ENCODE measurements at regions not wholly inside any gene's neighbourhood (a gene's known extent, or its start where the extent isn't known, plus 50 kb on each side); places are given as distances from the start of the nearest gene placed in this dataset.

- Mint-ChIP-seq H3K4me1 (peaks cover 40% of the 10 kb centered on the region), H3K27ac (no peak overlapping the region), H3K36me3 (peaks cover 8% of the 10 kb centered on the region), H3K27me3 (ENCODE audit: low read depth) (peaks cover 3% of the 10 kb centered on the region; the same call in 1 of the 2 replicates), H3K4me3 (no peak overlapping the region), H3K9me3 (peaks cover 18% of the 10 kb centered on the region)
- ChIA-PET POLR2A (no interaction called here), CTCF (no interaction called here)
- ATAC-seq = no peak
- DNase-seq (ENCODE audit: low spot score) = no peak
- TF ChIP-seq ETV6 (CRISPR knock-in tag; IDR thresholded peaks at IDR 0.05) (no peak), ZNF121 (CRISPR knock-in tag; IDR thresholded peaks at IDR 0.05) (no peak)
These were observed 411.4 kb upstream of the LMO3 start for GRCh38 chr12:17017402-17017801.

- POLR2A ChIA-PET = no interaction called here
- DNase-seq (ENCODE audit: low spot score) = no peak
- Mint-ChIP-seq H3K4me1 (peaks cover 33% of the 10 kb centered on the region), H3K36me3 (peaks cover 8% of the 10 kb centered on the region), H3K4me3 (no peak overlapping the region), H3K27ac (no peak overlapping the region), H3K9me3 (peaks cover 19% of the 10 kb centered on the region), H3K27me3 (ENCODE audit: low read depth) (no peaks in the 10 kb centered on the region)
- TF ChIP-seq CREB1 (CRISPR knock-in tag; IDR thresholded peaks at IDR 0.05) (no peak), MXD4 (CRISPR knock-in tag; IDR thresholded peaks at IDR 0.05; ENCODE audit: borderline replicate concordance) (no peak), AR (CRISPR knock-in tag; IDR thresholded peaks at IDR 0.05) (no peak), ZNF219 (CRISPR knock-in tag; IDR thresholded peaks at IDR 0.05; ENCODE audit: borderline replicate concordance) (no peak), HMGXB4 (CRISPR knock-in tag; IDR thresholded peaks at IDR 0.05) (no peak), ZNF138 (CRISPR knock-in tag; conservative IDR thresholded peaks at IDR 0.05) (no peak), MLX (CRISPR knock-in tag; IDR thresholded peaks at IDR 0.05) (no peak), CTCF (IDR thresholded peaks at IDR 0.05) (no peak), ZMAT4 (CRISPR knock-in tag; IDR thresholded peaks at IDR 0.05) (no peak), TEAD4 (CRISPR knock-in tag; IDR thresholded peaks at IDR 0.05) (no peak), EMX1 (CRISPR knock-in tag; IDR thresholded peaks at IDR 0.05) (no peak), CBFB (CRISPR knock-in tag; IDR thresholded peaks at IDR 0.05; ENCODE audit: low read depth) (no peak), ZNF532 (CRISPR knock-in tag; IDR thresholded peaks at IDR 0.05; ENCODE audit: borderline replicate concordance) (no peak), TP53 (CRISPR knock-in tag; IDR thresholded peaks at IDR 0.05) (no peak), OVOL2 (CRISPR knock-in tag; IDR thresholded peaks at IDR 0.05; ENCODE audit: borderline replicate concordance) (no peak), MYBL2 (CRISPR knock-in tag; IDR thresholded peaks at IDR 0.05) (no peak), FOXP1 (CRISPR knock-in tag; IDR thresholded peaks at IDR 0.05; ENCODE audit: borderline replicate concordance) (no peak), ERG (CRISPR knock-in tag; IDR thresholded peaks at IDR 0.05) (no peak)
- CTCF ChIA-PET = no interaction called here
- peak; percentile 26; the same call in 1 of the 2 replicates for ATAC-seq
These were observed 410.3 kb upstream of the LMO3 start for GRCh38 chr12:17016116-17016864.
